ENCODE measurements at regions not wholly inside any gene's neighbourhood (a gene's known extent, or its start where the extent isn't known, plus 50 kb on each side); places are given as distances from the start of the nearest gene placed in this dataset.

- no peak overlapping the region for H3K4me3 ChIP-seq (ENCODE audit: low read length)
- TF ChIP-seq CTCF (IDR thresholded peaks at IDR 0.05; ENCODE audit: low read depth, low read length, poor library complexity, severe bottlenecking) (no peak), EZH2phosphoT487 (IDR thresholded peaks at IDR 0.05; ENCODE audit: borderline replicate concordance, low read length) (no peak)
- no peaks in the 10 kb centered on the region for H3K9me2 ChIP-seq (replicated peaks; ENCODE audit: control insufficient read depth, low read length)
Observed at GRCh38 chr2:118521272-118521671, 326.2 kb downstream of the EN1 start.

GRCh38 chr2:118520246-118520645 lies 327.2 kb downstream of the EN1 start:
- no peaks in the 10 kb centered on the region for H3F3A ChIP-seq (ENCODE audit: control insufficient read depth, insufficient read depth)
- H3K9me2 ChIP-seq (replicated peaks; ENCODE audit: control insufficient read depth, low read length) = no peaks in the 10 kb centered on the region
- H3K4me1 ChIP-seq (ENCODE audit: control insufficient read depth, low read length) = no peaks in the 10 kb centered on the region
- no peaks in the 10 kb centered on the region for H4K20me1 ChIP-seq (ENCODE audit: control insufficient read depth, insufficient read depth, low read depth, low read length)
- H3K4me2 ChIP-seq (ENCODE audit: low read length) = no peak overlapping the region
- H3K36me3 ChIP-seq (ENCODE audit: control insufficient read depth, low read length) = no peaks in the 10 kb centered on the region
- H3K27me3 ChIP-seq (ENCODE audit: control insufficient read depth, low read length) = no peaks in the 10 kb centered on the region
- no peaks in the 10 kb centered on the region for H3K79me2 ChIP-seq (ENCODE audit: control insufficient read depth, low read length)
- no peaks in the 10 kb centered on the region for H3K9me3 ChIP-seq (ENCODE audit: control insufficient read depth, insufficient read depth, low read length)
- H3K4me3 ChIP-seq (ENCODE audit: low read length) = no peak overlapping the region
- TF ChIP-seq EZH2phosphoT487 (IDR thresholded peaks at IDR 0.05; ENCODE audit: borderline replicate concordance, low read length) (no peak), CTCF (IDR thresholded peaks at IDR 0.05; ENCODE audit: low read depth, low read length, poor library complexity, severe bottlenecking) (no peak)
- no peak overlapping the region for H3K27ac ChIP-seq (ENCODE audit: low read depth, low read length)

More at GRCh38 chr2:118521272-118521671, 326.2 kb downstream of the EN1 start:
- Histone ChIP-seq H3K4me1 (ENCODE audit: control insufficient read depth, low read length) (no peaks in the 10 kb centered on the region), H3K4me2 (ENCODE audit: low read length) (no peak overlapping the region), H3K36me3 (ENCODE audit: control insufficient read depth, low read length) (no peaks in the 10 kb centered on the region), H3K27ac (ENCODE audit: low read depth, low read length) (no peak overlapping the region), H3K79me2 (ENCODE audit: control insufficient read depth, low read length) (no peaks in the 10 kb centered on the region), H3F3A (ENCODE audit: control insufficient read depth, insufficient read depth) (no peaks in the 10 kb centered on the region), H3K27me3 (ENCODE audit: control insufficient read depth, low read length) (no peaks in the 10 kb centered on the region), H3K9me3 (ENCODE audit: control insufficient read depth, insufficient read depth, low read length) (no peaks in the 10 kb centered on the region), H4K20me1 (ENCODE audit: control insufficient read depth, insufficient read depth, low read depth, low read length) (no peaks in the 10 kb centered on the region)

- Histone ChIP-seq H3K4me3 (ENCODE audit: low read length) (no peak overlapping the region), H3K4me1 (ENCODE audit: control insufficient read depth, low read length) (no peaks in the 10 kb centered on the region), H4K20me1 (ENCODE audit: control insufficient read depth, insufficient read depth, low read depth, low read length) (no peaks in the 10 kb centered on the region), H3K9me3 (ENCODE audit: control insufficient read depth, insufficient read depth, low read length) (no peaks in the 10 kb centered on the region), H3K27ac (ENCODE audit: low read depth, low read length) (no peak overlapping the region), H3K79me2 (ENCODE audit: control insufficient read depth, low read length) (no peaks in the 10 kb centered on the region), H3K9me2 (replicated peaks; ENCODE audit: control insufficient read depth, low read length) (no peaks in the 10 kb centered on the region), H3F3A (ENCODE audit: control insufficient read depth, insufficient read depth) (no peaks in the 10 kb centered on the region), H3K27me3 (ENCODE audit: control insufficient read depth, low read length) (no peaks in the 10 kb centered on the region), H3K36me3 (ENCODE audit: control insufficient read depth, low read length) (no peaks in the 10 kb centered on the region), H3K4me2 (ENCODE audit: low read length) (no peak overlapping the region)
- TF ChIP-seq CTCF (IDR thresholded peaks at IDR 0.05; ENCODE audit: low read depth, low read length, poor library complexity, severe bottlenecking) (no peak), EZH2phosphoT487 (IDR thresholded peaks at IDR 0.05; ENCODE audit: borderline replicate concordance, low read length) (no peak)
Observed at GRCh38 chr2:118519511-118519910, 327.9 kb downstream of the EN1 start.

- Histone ChIP-seq H3K4me2 (ENCODE audit: low read length) (no peak overlapping the region), H3K79me2 (ENCODE audit: control insufficient read depth, low read length) (no peaks in the 10 kb centered on the region), H3F3A (ENCODE audit: control insufficient read depth, insufficient read depth) (no peaks in the 10 kb centered on the region), H3K9me2 (replicated peaks; ENCODE audit: control insufficient read depth, low read length) (no peaks in the 10 kb centered on the region), H3K27me3 (ENCODE audit: control insufficient read depth, low read length) (no peaks in the 10 kb centered on the region), H3K36me3 (ENCODE audit: control insufficient read depth, low read length) (no peaks in the 10 kb centered on the region), H3K4me3 (ENCODE audit: low read length) (no peak overlapping the region), H4K20me1 (ENCODE audit: control insufficient read depth, insufficient read depth, low read depth, low read length) (no peaks in the 10 kb centered on the region), H3K27ac (ENCODE audit: low read depth, low read length) (no peak overlapping the region), H3K4me1 (ENCODE audit: control insufficient read depth, low read length) (no peaks in the 10 kb centered on the region), H3K9me3 (ENCODE audit: control insufficient read depth, insufficient read depth, low read length) (no peaks in the 10 kb centered on the region)
- TF ChIP-seq EZH2phosphoT487 (IDR thresholded peaks at IDR 0.05; ENCODE audit: borderline replicate concordance, low read length) = no peak
- no peak for TF ChIP-seq CTCF (IDR thresholded peaks at IDR 0.05; ENCODE audit: low read depth, low read length, poor library complexity, severe bottlenecking)
Observed at GRCh38 chr2:118510807-118511206, 336.6 kb downstream of the EN1 start.

Measured in DOHH2 (cell line).